ENCODE measurements at regions not wholly inside any gene's neighbourhood (a gene's known extent, or its start where the extent isn't known, plus 50 kb on each side); places are given as distances from the start of the nearest gene placed in this dataset.

- Histone ChIP-seq H3K27ac (ENCODE audit: extremely low read depth, low read depth, low read length) (no peak overlapping the region), H3K4me1 (ENCODE audit: control insufficient read depth, insufficient read depth, low read length) (peaks cover 8% of the 10 kb centered on the region), H3K9me3 (ENCODE audit: control insufficient read depth, insufficient read depth, low read depth, low read length) (no peaks in the 10 kb centered on the region), H3K36me3 (ENCODE audit: control insufficient read depth in 2 of 2, insufficient read depth in 1 of 2, low read length in 2 of 2) (no peaks in the 10 kb centered on the region), H3K4me3 (ENCODE audit: low read depth, low read length) (no peak overlapping the region)
- TF ChIP-seq, protein P1, sequence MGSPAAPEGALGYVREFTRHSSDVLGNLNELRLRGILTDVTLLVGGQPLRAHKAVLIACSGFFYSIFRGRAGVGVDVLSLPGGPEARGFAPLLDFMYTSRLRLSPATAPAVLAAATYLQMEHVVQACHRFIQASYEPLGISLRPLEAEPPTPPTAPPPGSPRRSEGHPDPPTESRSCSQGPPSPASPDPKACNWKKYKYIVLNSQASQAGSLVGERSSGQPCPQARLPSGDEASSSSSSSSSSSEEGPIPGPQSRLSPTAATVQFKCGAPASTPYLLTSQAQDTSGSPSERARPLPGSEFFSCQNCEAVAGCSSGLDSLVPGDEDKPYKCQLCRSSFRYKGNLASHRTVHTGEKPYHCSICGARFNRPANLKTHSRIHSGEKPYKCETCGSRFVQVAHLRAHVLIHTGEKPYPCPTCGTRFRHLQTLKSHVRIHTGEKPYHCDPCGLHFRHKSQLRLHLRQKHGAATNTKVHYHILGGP (tag by site-specific recombination; IDR thresholded peaks at IDR 0.05): no peak
- TF ChIP-seq SCRT1 (tag by site-specific recombination; IDR thresholded peaks at IDR 0.05; ENCODE audit: borderline replicate concordance) (peak; percentile 36; the same call in 1 of the 2 replicates), SCRT2 (tag by site-specific recombination; IDR thresholded peaks at IDR 0.05) (peak; percentile 87), ZNF274 (IDR thresholded peaks at IDR 0.05; ENCODE audit: low read length) (no peak), ZNF274 (tag by site-specific recombination; IDR thresholded peaks at IDR 0.05; ENCODE audit: borderline replicate concordance) (no peak), ZNF175 (tag by site-specific recombination; IDR thresholded peaks at IDR 0.05) (no peak)
- POLR2A ChIA-PET: no interaction called here
- CTCF ChIA-PET: no interaction called here
Observed at GRCh38 chr2:45236268-45236667, 227.0 kb upstream of the SIX2 start.

DNA sequence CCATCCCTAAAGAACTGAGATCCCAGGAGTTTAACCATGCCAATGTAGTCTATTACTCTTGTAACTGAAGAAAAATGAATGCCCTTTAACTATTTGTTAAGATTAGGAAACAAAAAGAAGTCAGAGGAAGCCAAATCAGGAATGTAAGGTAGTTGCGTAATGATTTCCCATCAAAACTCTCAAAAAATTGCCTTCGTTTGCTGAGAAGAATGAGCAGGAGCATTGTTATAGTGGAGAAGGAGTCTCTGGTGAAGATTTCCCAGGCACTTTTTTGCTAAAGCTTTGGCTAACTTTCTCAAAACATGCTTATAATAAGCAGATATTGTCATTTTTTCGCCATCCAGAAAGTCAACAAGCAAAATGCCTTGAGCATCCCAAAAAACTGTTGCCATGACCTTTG is 224.0 kb upstream of the SIX2 start:
- no peaks in the 10 kb centered on the region for H3K36me3 ChIP-seq (ENCODE audit: control insufficient read depth in 2 of 2, insufficient read depth in 1 of 2, low read length in 2 of 2)
- H3K9me3 ChIP-seq (ENCODE audit: control insufficient read depth, insufficient read depth, low read depth, low read length): no peaks in the 10 kb centered on the region
- H3K4me1 ChIP-seq (ENCODE audit: control insufficient read depth, insufficient read depth, low read length): peaks cover 2% of the 10 kb centered on the region; the same call in 1 of the 2 replicates
- ChIA-PET CTCF (no interaction called here), POLR2A (no interaction called here)
- H3K27ac ChIP-seq (ENCODE audit: extremely low read depth, low read depth, low read length): no peak overlapping the region
- H3K4me3 ChIP-seq (ENCODE audit: low read depth, low read length): no peak overlapping the region
- TF ChIP-seq ZBTB21 (tag by site-specific recombination; IDR thresholded peaks at IDR 0.05): no peak
- no peak for TF ChIP-seq CTCF (tag by site-specific recombination; IDR thresholded peaks at IDR 0.05)
- no peak for TF ChIP-seq ZNF558 (tag by site-specific recombination; IDR thresholded peaks at IDR 0.05)
- no peak for TF ChIP-seq ZNF645 (tag by site-specific recombination; IDR thresholded peaks at IDR 0.05)
- no peak for TF ChIP-seq ZEB2 (tag by site-specific recombination; IDR thresholded peaks at IDR 0.05)
- TF ChIP-seq ZNF843 (tag by site-specific recombination; IDR thresholded peaks at IDR 0.05): no peak
- no peak for TF ChIP-seq ZBTB7A (tag by site-specific recombination; IDR thresholded peaks at IDR 0.05; ENCODE audit: low read depth)
- TF ChIP-seq SP2 (tag by site-specific recombination; IDR thresholded peaks at IDR 0.05): no peak
- TF ChIP-seq GLI4 (tag by site-specific recombination; IDR thresholded peaks at IDR 0.05): no peak
- no peak for TF ChIP-seq ZXDB (tag by site-specific recombination; IDR thresholded peaks at IDR 0.05)

DNA sequence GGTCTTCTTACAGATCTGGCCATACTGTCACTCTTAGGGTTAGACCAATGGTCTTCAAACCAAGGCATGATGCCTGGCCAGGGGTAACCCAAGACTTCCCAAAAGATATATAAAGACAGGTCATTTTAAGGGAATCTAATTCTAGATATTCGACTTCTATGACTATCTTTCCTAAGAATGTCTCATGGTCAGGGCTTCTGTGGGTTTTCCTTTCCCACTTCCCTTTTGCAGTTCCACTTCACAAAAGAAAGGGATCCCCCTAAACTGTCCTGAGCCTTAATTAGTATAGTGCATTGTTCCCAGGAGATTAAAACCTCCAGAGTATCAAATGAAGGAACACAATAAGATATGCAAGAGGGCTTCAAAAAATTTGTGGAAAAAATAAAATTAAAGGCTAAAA is 223.6 kb upstream of the SIX2 start:
- POLR2A ChIA-PET: no interaction called here

More for the DNA sequence above, 223.6 kb upstream of the SIX2 start:
- Histone ChIP-seq H3K27ac (ENCODE audit: extremely low read depth, low read depth, low read length) (no peak overlapping the region), H3K4me1 (ENCODE audit: control insufficient read depth, insufficient read depth, low read length) (no peaks in the 10 kb centered on the region; the same call in 1 of the 2 replicates), H3K4me3 (ENCODE audit: low read depth, low read length) (no peak overlapping the region), H3K9me3 (ENCODE audit: control insufficient read depth, insufficient read depth, low read depth, low read length) (no peaks in the 10 kb centered on the region), H3K36me3 (ENCODE audit: control insufficient read depth in 2 of 2, insufficient read depth in 1 of 2, low read length in 2 of 2) (no peaks in the 10 kb centered on the region)
- CTCF ChIA-PET: interaction anchor here (0.6 kb wide), 1 partner anchor 30 kb away, joined by 3 read pairs; no protein-coding TSS in a partner anchor
- no peak for TF ChIP-seq ZBTB48 (tag by site-specific recombination; IDR thresholded peaks at IDR 0.05)
- TF ChIP-seq HOXC10 (CRISPR knock-in tag; IDR thresholded peaks at IDR 0.05): no peak
- TF ChIP-seq ZNF423 (tag by site-specific recombination; IDR thresholded peaks at IDR 0.05): no peak
- TF ChIP-seq ZNF768 (tag by site-specific recombination; IDR thresholded peaks at IDR 0.05): no peak
- no peak for TF ChIP-seq ZNF184 (tag by site-specific recombination; IDR thresholded peaks at IDR 0.05)
- no peak for TF ChIP-seq ZNF214 (tag by site-specific recombination; IDR thresholded peaks at IDR 0.05; ENCODE audit: borderline replicate concordance)
- no peak for TF ChIP-seq ZFP37 (tag by site-specific recombination; IDR thresholded peaks at IDR 0.05)
- TF ChIP-seq CTCF (tag by site-specific recombination; IDR thresholded peaks at IDR 0.05): no peak
- no peak for TF ChIP-seq SETDB1 (IDR thresholded peaks at IDR 0.05; ENCODE audit: insufficient read length, low read length)
- no peak for TF ChIP-seq SP7 (tag by site-specific recombination; IDR thresholded peaks at IDR 0.05)
- TF ChIP-seq, protein P2, sequence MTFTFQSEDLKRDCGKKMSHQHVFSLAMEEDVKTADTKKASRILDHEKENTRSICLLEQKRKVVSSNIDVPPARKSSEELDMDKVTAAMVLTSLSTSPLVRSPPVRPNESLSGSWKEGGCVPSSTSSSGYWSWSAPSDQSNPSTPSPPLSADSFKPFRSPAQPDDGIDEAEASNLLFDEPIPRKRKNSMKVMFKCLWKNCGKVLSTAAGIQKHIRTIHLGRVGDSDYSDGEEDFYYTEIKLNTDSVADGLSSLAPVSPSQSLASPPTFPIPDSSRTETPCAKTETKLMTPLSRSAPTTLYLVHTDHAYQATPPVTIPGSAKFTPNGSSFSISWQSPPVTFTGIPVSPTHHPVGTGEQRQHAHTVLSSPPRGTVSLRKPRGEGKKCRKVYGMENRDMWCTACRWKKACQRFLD (tag by site-specific recombination; IDR thresholded peaks at IDR 0.05): no peak
